Retina (tissue), 1 donor: ENCODE measurements at regions not wholly inside any gene's neighbourhood (a gene's known extent, or its start where the extent isn't known, plus 50 kb on each side); places are given as distances from the start of the nearest gene placed in this dataset.

Experiments used
- DNase-seq: peaks from one replicate; pipeline ENCODE4 v3.0.0-alpha.2; 2016

DNA sequence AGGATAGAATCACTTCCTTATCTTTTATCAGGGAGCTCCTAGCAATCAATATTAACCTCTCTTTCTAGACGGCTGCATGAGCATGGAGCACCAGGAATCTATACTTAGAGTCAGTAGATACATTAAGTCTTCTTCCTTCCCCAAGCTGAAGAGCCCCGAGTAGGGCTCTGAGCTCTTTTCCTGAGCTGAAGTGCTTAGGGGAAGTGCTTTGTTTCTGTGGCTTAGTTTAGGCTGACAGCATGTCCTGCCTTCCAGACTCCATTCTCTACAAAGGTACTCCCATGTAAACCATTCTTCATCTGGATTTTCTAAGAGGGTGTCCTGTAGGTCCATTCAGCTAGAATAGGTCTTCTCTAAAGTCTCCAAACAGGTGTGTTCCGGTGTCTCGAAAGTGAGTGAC lies 127.5 kb upstream of the AFF2 start:
- no peak for DNase-seq

DNA sequence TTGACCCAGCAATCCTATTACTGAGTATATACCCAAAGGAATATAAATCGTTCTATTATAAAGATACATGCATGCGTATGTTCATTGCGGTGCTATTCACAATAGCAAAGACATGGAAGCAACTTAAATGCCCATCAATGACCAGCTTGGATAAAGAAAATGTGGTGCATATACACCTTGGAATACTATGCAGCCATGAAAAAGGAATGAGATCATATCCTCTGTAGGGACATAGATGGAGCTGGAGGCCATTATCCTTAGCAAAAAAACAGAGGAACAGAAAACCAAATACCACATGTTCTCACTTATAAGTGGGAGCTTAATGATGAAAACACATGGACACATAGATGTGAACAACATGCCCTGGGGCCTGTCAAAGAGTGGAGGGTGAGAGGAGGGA lies 124.1 kb upstream of the AFF2 start:
- no peak for DNase-seq

DNA sequence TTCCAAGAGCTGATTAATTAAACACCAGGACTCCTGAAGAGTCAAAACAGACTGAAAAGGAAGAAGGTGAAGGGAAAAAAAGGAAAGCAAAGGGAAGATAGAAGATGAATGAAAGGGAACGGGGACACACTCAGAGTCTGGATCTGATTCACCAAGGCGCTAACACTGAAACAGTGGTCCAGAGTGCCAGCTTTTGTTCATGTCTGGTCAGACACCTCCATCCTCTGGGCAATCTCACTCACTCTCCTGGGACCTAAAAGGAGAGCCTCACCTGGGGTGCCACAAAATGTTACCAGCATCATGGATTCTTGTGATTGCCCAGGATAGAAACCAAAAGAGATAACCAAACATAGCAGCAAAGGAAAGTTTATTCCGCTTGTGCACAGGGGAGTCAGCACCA lies 120.3 kb upstream of the AFF2 start:
- no peak for DNase-seq

DNA sequence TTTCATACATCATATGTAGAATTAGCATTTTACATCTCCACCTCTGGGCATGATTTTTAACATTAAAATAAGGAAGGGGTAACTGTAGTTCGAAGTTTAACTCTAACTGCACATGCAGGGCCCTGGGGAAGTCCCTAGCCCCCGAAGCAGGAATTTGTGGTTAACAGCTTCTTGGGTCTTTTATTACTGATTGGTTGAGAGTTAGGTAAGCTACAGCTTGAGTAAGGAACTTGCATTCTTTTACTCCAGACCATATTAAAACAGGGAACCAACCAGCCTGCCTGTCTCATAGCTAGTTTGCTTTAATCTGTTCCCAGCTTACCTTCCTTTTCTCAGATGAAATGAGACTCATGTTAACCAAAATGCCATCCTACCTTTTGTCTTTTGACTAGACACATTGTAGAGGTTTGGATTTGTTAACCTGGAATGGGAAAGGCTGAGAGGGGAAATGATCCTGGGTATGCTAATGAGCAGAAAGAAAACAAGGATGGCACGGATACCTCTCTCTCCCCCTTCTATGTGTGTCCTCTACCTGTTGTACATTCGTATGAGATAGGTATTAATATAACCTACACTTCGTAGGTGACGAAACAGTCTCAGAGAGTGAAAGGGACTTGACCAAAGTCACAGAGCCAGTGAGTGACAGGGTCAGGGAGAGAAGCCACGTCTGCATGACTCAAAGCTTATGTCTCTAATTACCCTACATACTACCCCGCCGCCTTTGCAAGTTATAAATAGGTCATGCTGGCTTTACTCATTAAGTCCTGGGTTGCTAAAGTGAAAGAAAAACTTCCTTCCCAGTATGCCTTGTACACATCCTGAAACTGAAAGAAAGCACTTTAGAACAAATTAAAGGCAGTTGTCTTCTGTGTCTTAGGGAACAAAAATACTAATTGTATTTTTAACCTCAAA lies 119.5 kb upstream of the AFF2 start:
- DNase-seq = no peak

DNA sequence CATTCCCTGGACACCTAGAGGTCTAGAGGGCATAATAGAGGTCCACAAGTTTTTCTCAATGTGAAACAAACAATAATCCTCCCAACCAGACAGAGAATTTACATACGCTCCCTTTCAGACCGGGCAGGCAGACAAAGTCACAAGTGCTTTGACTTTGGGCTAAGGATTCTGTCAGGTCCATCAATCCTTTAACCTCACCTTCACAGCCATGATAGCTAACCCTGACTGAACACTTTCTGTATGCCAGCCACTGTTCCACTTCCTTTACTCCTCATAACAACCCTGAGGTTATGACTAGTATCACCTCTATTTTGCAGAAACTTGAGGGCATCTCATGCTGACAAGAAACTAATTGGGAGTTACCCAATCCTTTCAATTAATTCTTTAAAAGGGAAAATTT lies 118.8 kb upstream of the AFF2 start:
- DNase-seq = no peak

DNA sequence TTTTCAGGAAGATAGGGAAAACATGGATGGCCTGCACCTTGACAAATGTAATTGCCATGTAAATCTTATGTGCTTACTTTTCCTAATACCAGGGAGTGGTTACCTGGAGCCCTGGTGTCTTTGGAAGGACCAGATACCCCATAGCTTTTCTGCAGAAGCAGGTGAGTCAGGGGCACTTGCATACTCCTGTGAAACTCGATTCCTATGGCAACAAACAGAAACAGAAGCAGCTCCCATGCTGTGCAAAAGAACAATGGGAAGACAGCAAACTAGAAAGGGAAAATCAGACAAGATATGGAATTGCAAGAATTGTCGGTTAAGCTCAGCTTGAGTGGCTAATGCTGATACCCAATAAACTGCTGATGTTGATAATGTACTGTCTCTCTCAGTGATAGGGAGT lies 117.4 kb upstream of the AFF2 start:
- DNase-seq = no peak

DNA sequence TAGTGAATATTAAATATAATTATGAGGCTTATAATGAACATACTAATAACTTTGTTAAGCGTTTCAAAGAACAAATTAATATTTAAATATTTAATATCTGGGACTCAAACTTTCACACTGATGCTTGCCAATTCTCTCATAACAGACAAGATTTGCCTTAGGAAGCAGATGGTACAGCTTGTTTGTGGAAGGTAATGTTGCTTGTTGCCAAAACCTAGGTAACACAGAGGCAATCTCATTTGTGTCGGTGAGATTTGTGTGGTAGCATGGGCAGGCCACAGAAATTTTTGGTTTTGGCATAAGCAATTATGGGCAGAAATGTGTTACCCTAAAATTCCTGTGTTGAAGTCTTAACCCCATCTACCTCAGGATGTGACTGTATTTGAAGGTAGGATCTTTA lies 114.9 kb upstream of the AFF2 start:
- DNase-seq = no peak

DNA sequence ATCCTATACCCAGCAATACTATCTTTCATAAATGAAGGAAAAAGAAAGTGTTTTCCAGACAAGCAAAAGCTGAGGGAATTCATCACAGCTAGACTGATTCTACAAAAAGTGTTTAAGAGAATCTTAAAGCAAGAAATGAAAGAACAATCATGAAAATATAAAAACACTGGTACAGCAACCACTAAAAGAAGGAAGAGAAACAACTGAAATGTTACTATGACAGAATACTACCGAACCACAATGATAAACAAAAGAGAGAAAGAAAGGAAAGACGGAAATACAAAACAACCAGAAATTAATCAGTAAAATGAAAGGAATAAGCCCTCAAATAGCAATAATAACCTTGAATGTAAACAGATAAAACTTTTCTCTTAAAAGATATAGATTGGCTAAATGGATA lies 110.8 kb upstream of the AFF2 start:
- DNase-seq = no peak

DNA sequence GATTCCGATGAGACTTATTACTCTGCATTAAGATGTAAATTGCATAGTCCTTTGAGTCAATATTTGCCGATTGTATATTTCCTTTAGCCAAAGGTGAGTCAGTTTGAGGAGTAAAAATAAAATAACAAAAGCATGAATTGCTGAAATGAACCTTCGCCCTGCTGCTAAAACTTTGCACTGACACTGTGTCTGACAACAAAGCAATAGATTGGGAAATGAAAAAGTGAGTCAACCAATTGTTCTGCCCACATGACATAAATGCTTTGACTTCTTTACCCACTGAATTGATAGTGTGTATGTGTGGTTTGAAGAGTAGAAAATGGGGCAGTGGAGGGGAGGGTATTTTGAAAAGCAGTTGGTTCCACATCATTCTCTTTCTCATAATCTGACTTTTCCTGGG lies 88.4 kb upstream of the AFF2 start:
- no peak for DNase-seq

DNA sequence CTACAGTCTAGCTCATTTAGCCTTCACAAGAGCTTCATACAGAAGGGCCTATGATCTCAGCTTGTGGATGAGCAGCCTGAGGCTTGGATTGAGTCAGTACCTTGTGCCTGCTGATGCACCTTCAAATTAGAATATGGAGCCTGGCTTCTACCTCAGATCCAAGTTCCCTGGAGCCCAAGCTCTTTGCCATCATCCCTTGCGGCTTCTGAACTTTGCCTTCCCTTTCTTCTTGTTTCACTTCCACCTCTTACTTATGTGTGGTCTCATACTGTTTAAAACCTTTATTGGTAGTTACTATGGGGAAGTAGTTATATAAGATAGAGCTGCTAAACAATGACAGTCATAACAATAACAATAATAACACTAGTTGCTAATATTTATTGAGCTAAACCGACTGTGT lies 84.3 kb upstream of the AFF2 start:
- DNase-seq = no peak

DNA sequence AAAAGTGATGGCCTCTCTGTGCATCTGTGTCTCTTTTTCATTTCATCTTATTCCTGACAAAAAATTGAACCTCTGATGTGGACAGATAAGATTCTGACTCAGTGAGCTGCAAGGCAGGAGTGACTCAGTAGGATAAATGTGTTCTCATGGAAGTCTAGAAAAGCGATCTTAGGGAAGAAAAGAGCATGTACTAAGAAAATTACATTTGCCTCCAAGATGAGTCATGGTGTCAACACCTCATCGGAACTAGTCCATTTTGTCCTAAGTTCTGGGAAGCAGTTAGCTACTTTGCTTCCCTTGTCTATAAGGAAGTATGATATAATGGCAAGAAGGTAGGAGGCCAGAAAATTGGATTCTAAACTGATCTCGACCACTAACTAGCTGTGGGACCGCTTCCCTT lies 83.5 kb upstream of the AFF2 start:
- DNase-seq = no peak

DNA sequence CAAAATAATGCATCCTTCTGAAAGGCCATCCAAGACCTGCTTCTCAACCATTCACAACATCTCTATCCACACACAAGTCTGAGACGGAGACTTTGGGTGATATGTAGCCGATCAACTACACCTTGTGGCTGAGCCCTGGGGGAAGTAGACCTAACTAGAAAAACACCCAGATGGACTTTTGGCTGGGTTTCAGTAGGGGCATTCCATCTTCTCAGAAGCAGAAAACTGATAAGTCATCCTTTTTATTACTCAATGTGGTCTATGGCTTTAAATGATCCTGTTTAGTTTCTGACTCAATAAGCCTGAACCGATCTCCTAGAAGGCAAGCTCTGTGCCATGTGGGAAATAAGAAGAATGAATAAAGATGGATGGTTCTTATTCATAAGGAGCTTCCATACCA lies 82.5 kb upstream of the AFF2 start:
- DNase-seq = no peak

DNA sequence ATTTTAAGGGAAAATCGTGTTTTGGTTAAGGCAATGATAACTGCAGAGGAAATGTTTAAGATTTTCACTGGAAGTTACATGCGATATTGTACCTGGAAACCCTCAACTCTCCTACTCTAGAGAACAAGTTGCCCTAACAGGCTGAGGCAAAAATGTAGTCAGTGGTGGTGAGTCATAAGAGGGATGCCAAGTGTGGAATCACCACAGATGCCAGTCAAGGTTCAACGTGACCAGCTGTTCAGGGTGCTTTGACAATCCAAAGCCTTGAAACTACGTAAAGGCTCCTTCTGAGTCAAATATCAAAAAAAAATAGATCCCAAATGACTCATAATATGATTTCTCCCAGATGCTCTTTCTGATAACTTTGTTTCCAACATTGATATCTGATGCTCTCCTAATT lies 77.9 kb upstream of the AFF2 start:
- no peak for DNase-seq

DNA sequence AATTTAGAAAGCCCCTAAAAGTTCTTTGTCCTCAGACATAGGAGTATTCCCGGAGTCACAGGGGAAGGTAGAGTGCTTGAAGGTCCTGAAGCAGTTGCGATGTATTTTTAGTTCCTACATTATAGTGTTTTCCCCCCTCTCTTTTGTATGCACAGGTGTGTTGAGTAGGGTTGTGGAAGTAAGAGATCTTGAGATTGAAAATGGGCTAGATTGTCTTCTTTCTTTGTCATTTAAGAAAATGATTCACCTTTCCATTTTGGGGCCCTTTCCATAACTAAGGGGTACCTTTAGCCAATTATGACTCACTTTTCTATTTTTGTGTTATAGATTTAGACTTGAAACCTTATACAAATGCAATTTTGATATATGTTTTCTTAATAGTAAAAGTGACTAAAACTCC lies 75.8 kb upstream of the AFF2 start:
- no peak for DNase-seq

DNA sequence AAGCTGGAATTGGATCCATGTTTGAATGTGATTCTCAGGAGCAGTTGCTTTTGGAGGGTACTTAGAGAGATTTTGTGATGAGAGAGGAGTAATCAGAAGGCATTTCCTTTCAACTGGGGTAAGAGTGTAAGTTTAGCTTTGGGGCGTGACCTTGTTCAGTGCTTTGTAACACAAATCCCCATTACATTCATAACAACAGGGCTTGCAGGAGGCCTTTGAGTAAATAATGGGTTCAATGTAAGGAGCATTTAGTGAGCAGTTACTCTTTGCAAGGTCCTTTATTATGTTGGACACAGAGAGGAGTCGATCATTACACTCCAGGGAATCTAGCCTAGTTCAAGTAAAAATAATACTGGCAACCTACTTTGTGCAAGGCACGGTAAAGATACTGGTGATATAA lies 74.0 kb upstream of the AFF2 start:
- DNase-seq = no peak

DNA sequence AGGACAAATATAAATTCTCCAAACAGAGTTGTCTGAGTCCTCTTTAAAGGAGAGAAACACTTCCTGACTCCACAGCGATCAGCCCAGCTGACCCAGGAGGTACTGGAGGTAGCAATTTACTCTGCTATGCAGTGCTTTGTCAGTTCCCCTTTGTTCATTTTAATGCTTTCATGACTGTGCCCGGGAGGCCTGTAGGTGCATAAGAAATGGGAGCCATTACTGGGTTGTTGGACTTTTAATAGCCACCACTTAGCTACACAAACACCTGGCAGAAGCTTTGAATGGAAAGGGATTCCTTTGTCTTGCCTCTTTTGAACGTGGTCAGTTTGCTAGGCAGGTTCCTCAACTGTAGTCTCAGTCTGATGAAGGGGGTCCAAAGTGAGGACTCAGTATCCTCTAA lies 59.0 kb upstream of the AFF2 start:
- no peak for DNase-seq

DNA sequence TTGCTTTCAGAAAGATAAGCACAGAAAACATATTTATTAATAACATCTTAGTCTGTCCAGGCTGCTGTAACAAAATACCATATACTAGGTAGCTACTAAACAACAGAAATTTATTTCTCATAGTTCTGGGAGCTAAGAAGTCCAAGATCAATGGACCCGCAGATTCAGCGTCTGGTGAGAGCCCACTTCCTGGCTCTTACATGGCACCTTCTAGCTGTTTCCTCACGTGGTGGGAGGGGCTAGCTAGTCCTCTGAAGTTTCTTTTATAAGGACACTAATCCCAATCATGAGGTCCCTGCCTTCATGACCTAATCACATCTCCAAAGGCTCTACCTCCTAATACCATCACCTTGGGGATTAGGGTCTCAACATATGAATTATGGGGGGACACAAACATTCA lies 57.2 kb upstream of the AFF2 start:
- no peak for DNase-seq

DNA sequence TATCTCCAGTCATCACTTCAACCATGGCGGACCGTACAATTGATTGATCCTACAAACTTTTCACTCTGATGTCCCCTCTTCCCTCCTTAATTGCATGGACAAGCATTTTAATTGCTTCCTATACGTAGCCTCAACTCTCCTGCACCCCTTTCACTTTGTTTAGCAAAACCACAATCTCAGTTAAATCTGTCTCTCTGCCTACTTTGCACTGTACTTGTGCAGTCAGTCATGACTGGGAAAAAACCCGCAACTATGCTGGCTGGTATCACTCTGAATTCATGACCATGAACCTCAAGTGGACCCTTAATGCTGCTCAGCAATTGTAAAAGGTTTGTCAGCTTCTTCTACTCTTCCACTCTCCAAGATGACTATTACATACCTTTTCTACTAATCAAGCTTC lies 51.7 kb upstream of the AFF2 start:
- no peak for DNase-seq
